Activated T-cell treated with anti-CD3 and anti-CD28 coated beads, Interleukin-2, amount 50 U/mL, for 72 hours (primary cell): ENCODE measurements at regions not wholly inside any gene's neighbourhood (a gene's known extent, or its start where the extent isn't known, plus 50 kb on each side); places are given as distances from the start of the nearest gene placed in this dataset.
"Not testable (repeated sequence)": the region's sequence is repeated elsewhere in the genome, so short reads cannot be mapped to it uniquely, and the experiment has no call there.

Experiments
- ATAC-seq, 2 donors: fragments of 150-1000 bp; cut with Tn5 transposase; replicated peaks in 1 of 2; 2 replicates each; pipeline ENCODE4 v1.10.0; 2021; ENCODE audit warnings: moderate library complexity in 2 of 2, mild to moderate bottlenecking in 1 of 2
- DNase-seq, 2 donors: peaks; one replicate each; pipeline ENCODE4 v3.0.0; 2021 to 2022; ENCODE audit warnings: mixed read lengths in 1 of 2
- H3K27ac Mint-ChIP-seq: one replicate; pipeline ENCODE4 v1.8.0; 2022; ENCODE audit warnings: mild to moderate bottlenecking, moderate library complexity, mixed read lengths
- H3K27me3 Mint-ChIP-seq: one replicate; pipeline ENCODE4 v1.8.0; 2022; ENCODE audit warnings: low read depth, mixed read lengths
- H3K36me3 Mint-ChIP-seq, 2 donors: one replicate each; pipeline ENCODE4 v1.8.0; 2022; ENCODE audit warnings: mixed read lengths in 2 of 2, mild to moderate bottlenecking in 1 of 2; ENCODE audit not compliant: insufficient read depth in 2 of 2
- H3K4me1 Mint-ChIP-seq: one replicate; pipeline ENCODE4 v1.8.0; 2022; ENCODE audit warnings: low read depth, mixed read lengths
- H3K4me3 Mint-ChIP-seq, 2 donors: one replicate each; pipeline ENCODE4 v1.8.0; 2022; ENCODE audit warnings: mild to moderate bottlenecking in 2 of 2, mixed read lengths in 2 of 2, moderate library complexity in 2 of 2
- H3K9me3 Mint-ChIP-seq, 2 donors: one replicate each; pipeline ENCODE4 v1.8.0; 2022; ENCODE audit warnings: mixed read lengths in 2 of 2

DNA sequence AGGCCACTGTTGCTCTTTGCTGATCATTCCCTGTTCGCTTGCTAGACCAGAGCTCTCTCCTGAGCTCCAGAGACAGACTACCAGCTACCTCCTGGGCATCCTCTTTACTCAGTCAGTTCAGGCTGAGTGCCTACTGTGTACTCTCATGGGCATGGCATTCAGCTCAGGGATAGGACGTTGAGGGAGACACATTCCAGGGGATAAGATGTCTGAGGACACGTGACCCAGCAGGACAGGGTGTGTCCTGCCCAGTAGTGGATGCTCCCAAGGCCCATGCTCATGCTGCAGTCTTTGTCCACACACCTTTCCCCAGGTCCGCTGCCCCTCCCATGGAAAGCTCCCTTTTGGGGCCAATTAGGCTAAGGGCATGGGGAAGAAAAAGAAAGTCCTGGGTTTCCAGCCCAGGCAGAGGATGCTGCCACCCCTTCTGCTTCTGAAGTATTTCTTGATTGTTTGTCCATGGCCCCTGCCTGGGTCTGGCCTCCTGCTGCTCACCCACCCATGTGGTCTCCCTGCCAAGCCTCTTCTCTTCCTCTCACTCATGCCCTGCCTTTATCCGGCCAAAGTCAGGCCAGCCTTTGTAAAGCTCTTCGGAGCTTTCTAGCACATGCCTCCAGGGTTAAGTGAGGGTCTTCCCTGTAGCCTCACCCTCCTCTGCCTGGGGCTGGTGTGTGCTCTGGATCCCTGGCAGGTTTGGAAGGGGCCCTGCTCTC lies 60.5 kb upstream of the PITX1 start:
- no peak for ATAC-seq

DNA sequence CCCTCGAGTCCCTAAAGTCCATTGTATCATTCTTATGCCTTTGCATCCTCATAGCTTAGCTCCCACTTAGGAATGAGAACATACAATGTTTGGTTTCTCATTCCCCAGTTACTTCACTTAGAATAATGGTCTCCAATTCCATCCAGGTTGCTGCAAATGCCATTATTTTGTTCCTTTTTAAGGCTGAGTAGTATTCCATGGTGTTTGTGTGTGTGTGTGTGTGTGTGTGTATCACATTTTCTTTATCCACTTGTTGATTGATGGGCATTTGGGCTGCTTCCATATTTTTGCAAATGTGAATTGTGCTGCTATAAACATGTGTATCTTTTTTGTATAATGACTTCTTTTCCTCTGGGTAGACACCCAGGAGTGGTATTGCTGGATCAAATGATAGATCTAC lies 59.5 kb upstream of the PITX1 start:
- ATAC-seq, H3K9me3 Mint-ChIP-seq, DNase-seq, H3K36me3 Mint-ChIP-seq, H3K4me1 Mint-ChIP-seq, H3K4me3 Mint-ChIP-seq, H3K27me3 Mint-ChIP-seq, H3K27ac Mint-ChIP-seq: not testable (repeated sequence)

More for the DNA sequence above, 60.5 kb upstream of the PITX1 start:
- no peaks in the 10 kb centered on the region for H3K27me3 Mint-ChIP-seq
- H3K36me3 Mint-ChIP-seq, result no peaks in the 10 kb centered on the region
- H3K27ac Mint-ChIP-seq, result no peak overlapping the region
- no peak for DNase-seq
- H3K4me3 Mint-ChIP-seq, result no peak overlapping the region
- no peaks in the 10 kb centered on the region for H3K4me1 Mint-ChIP-seq
- H3K9me3 Mint-ChIP-seq, result no peaks in the 10 kb centered on the region

DNA sequence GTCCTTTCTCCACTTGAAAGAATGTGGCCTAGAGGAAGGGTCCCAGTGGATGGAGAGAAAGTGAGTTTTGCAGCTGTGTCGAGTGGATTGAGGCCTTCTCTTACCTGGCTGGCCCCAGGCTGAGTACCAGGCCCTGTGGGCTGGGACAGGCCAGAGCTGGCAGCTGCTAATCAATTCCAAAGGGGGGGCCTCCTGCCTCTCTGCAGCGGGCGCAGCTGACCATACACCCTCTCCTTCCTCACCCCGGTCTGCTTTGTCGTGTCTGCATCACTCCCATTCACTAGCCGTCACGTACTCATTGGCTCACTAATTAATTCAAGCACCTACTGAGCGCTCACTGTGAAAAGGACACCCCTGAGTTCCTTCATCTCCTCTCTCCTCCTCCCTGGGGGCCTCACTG lies 58.4 kb upstream of the PITX1 start:
- Mint-ChIP-seq H3K27me3 (peaks cover 7% of the 10 kb centered on the region), H3K4me3 (no peak overlapping the region), H3K4me1 (no peaks in the 10 kb centered on the region), H3K36me3 (no peaks in the 10 kb centered on the region), H3K27ac (peak overlapping the region; percentile 35), H3K9me3 (no peaks in the 10 kb centered on the region)
- DNase-seq, result no peak
- ATAC-seq, result no peak

DNA sequence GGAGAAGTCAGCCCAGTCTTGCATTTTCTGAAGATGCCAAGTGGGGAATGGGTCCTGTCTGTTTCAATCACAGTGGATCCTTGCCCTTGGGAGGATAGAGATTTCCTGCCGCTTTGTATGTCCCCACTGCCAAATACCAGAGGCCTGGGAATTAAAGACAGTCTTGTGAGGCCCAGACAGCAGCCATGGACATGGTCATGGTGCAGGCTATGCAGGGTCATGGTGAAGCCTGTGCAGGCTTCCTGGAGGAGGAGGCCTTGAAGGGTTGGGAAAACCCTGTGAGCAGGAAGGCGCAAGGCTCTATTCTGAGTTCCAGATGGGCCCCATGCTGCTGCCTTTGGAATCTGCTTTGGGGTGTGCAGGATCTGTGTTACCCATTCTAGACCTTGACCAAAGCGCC lies 57.3 kb upstream of the PITX1 start:
- Mint-ChIP-seq H3K4me3 (no peak overlapping the region), H3K9me3 (no peaks in the 10 kb centered on the region), H3K27me3 (peaks cover 14% of the 10 kb centered on the region), H3K36me3 (no peaks in the 10 kb centered on the region), H3K27ac (no peak overlapping the region), H3K4me1 (no peaks in the 10 kb centered on the region)
- DNase-seq (no peak), ATAC-seq (no peak)

DNA sequence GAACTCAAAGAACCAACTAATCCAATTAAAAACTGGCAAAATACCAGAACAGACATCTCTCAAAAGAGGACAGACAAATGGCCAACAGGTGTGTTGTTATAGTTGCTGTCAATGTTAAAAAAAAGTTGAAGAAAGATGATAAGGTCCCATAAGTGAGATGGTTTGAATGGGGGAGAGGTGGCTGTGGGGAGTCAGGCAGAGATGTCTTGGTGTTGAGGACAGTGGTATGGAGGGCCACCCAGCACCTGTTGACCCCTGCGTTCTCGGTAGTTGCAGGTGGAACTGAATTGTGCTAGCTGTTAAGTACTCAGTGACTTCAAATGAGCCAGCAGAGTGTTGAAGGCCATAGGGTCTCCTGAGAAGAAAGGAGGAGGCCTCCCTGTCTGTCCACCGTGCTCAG lies 55.9 kb upstream of the PITX1 start:
- H3K27ac Mint-ChIP-seq, result no peak overlapping the region
- H3K4me3 Mint-ChIP-seq, result no peak overlapping the region
- H3K4me1 Mint-ChIP-seq, result no peaks in the 10 kb centered on the region
- no peaks in the 10 kb centered on the region for H3K36me3 Mint-ChIP-seq
- no peak for ATAC-seq
- DNase-seq, result no peak
- H3K9me3 Mint-ChIP-seq, result no peaks in the 10 kb centered on the region
- peaks cover 14% of the 10 kb centered on the region for H3K27me3 Mint-ChIP-seq

DNA sequence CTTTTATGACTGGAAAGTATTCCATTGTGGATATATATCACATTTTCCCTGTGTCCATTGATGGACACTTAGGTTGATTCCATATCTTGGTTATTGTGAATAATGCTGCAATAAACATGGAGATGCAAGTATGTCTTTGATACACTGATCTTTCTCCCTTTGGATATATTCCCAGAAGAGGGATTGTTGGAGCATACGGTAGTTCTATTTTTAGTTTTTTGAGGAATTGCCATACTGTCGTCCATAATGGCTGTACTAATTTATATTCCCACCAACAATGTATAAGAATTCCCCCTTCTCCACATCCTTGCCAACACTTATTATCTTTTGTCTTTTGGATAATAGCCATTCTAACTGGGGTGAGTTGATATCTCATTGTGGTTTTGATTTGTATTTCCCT lies 54.9 kb upstream of the PITX1 start:
- Mint-ChIP-seq H3K4me3 (no peak overlapping the region), H3K4me1 (no peaks in the 10 kb centered on the region), H3K36me3 (no peaks in the 10 kb centered on the region), H3K27me3 (peaks cover 14% of the 10 kb centered on the region), H3K27ac (no peak overlapping the region), H3K9me3 (no peaks in the 10 kb centered on the region)
- ATAC-seq, result no peak
- no peak for DNase-seq

DNA sequence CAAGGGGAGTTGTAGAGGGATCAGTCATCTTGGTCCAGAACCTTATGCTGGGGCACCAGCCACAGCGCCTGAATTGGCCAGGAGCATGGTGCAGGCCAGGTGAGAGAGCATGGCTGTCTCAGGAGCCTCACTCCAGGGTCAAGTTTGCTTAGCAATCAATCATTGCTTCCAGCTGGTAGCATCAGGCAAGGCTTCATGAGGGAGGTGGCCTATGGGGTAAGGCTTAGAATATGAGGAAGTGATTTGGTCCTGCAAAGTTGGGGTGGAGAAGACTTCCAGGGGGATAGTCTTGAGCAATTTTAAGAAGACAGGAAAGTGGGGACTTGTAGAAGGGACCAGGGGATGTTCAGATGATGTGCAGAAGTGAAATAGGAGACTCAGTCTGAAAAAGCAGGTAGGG lies 53.9 kb upstream of the PITX1 start:
- ATAC-seq (no peak), DNase-seq (no peak)
- H3K27me3 Mint-ChIP-seq, result peaks cover 14% of the 10 kb centered on the region
- no peaks in the 10 kb centered on the region for H3K4me1 Mint-ChIP-seq
- H3K9me3 Mint-ChIP-seq, result no peaks in the 10 kb centered on the region
- H3K4me3 Mint-ChIP-seq, result no peak overlapping the region
- H3K27ac Mint-ChIP-seq, result no peak overlapping the region
- H3K36me3 Mint-ChIP-seq, result no peaks in the 10 kb centered on the region

DNA sequence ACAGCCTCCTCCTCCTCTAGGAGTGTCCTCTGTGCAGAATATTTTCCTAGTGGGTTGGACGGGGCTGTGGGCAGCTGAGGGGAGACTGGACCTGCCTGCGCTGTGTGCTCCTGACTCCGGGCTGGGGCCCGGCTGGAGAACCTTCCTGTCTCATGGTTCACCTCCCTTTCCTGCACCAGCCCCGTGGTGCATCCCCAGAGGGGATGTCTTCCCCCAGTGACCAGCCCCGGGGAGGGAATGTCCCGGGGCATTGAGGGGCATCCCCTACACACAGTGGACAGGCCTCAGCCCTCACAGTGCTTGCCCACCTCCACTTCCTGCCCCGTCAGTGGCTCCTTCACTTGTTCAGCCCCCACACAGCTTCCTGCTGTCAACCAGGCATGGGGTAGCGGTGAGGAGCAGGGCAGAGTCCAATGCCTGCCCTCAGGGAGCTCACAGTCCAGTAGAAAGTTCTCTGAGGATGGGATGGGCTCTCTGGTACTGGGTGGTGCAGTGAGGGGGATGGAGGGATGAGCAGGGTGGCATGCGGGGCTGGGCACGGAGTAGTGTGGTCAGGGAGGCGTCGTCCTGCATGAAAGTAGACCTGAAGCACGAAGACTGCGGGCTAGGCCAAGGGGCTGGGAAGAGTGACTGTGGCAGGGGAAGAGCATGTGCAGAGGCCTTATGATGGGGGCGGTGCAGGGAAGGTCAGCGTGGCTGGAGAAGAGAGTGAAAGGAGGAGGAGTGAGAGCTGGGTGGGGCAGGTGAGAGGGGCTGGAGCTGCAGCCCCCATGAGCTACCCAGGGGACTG lies 52.1 kb upstream of the PITX1 start:
- DNase-seq, result no peak
- H3K36me3 Mint-ChIP-seq, result peaks cover 0 to 4% of the 10 kb centered on the region in 2 donors
- H3K27ac Mint-ChIP-seq, result no peak overlapping the region
- H3K27me3 Mint-ChIP-seq, result peaks cover 18% of the 10 kb centered on the region
- no peak for ATAC-seq
- H3K4me3 Mint-ChIP-seq, result no peak overlapping the region
- H3K4me1 Mint-ChIP-seq, result no peaks in the 10 kb centered on the region
- peaks cover under 1 to 7% of the 10 kb centered on the region in 2 donors for H3K9me3 Mint-ChIP-seq

DNA sequence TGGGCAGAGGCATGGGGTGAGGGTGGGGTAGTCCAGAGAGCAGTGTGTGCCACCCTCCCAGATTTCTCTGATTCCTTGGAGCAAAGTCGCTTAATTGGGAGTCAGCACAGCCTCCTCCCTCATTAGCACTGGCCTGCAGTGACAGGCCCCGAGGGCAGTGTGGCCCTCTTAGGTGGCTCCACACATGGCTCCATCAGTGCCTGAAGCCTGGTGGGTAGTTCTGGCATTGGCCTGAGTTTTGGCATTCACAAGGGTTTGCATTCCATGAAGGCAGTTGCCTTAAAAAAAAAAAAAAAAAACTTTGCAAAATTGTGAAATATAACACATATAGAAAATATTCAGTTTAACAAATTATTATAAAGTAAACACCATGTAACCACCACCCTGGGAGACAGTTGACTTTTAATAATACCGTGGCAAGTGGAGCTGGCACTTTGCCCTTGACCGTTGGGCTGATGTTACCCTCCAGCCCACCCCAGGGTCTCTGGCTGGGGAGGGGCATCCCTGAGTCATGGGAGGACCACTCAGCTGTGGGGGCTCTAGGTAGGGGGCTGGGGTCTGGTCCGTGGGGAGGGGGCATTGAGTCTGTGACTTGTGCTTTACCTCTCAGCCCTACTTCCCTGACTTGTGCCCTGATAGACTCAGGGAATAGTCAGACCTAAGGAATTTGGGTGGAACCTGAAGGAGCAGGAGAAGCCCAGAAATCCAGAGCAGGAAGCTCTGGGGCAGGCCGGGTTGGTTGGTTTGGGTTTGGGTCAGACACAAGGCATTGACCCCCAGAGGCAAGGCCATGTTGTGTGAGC lies 51.3 kb upstream of the PITX1 start:
- no peak overlapping the region for H3K27ac Mint-ChIP-seq

More for the DNA sequence above, 51.3 kb upstream of the PITX1 start:
- Mint-ChIP-seq H3K4me3 (no peak overlapping the region), H3K36me3 (peaks cover 0 to 4% of the 10 kb centered on the region in 2 donors), H3K9me3 (peaks cover 1 to 10% of the 10 kb centered on the region in 2 donors), H3K27me3 (peaks cover 24% of the 10 kb centered on the region), H3K4me1 (no peaks in the 10 kb centered on the region)
- DNase-seq (no peak), ATAC-seq (no peak)
